ENCODE measurements at regions not wholly inside any gene's neighbourhood (a gene's known extent, or its start where the extent isn't known, plus 50 kb on each side); places are given as distances from the start of the nearest gene placed in this dataset.

GRCh38 chr1:219533280-219533679, 79.6 kb downstream of the ZC3H11B start:
- Histone ChIP-seq H3K9me3 (ENCODE audit: insufficient read depth, low read length, severe bottlenecking) (no peaks in the 10 kb centered on the region), H2AFZ (ENCODE audit: low read depth, low read length) (no peak overlapping the region), H3K27me3 (ENCODE audit: insufficient read depth, low read length, poor library complexity) (no peaks in the 10 kb centered on the region), H3K4me2 (ENCODE audit: insufficient read depth, low read length) (no peak overlapping the region), H3K4me1 (ENCODE audit: insufficient read depth, low read length) (no peaks in the 10 kb centered on the region), H3K79me2 (ENCODE audit: insufficient read depth, low read length) (no peaks in the 10 kb centered on the region), H3K36me3 (ENCODE audit: insufficient read depth, low read length) (no peaks in the 10 kb centered on the region), H3K4me3 (ENCODE audit: low read depth in 1 of 2, low read length in 2 of 2) (no peak overlapping the region), H4K20me1 (ENCODE audit: insufficient read depth, low read length) (no peaks in the 10 kb centered on the region), H3K9ac (ENCODE audit: low read depth, low read length) (no peak overlapping the region), H3K27ac (ENCODE audit: low read length) (no peak overlapping the region)
- TF ChIP-seq, protein P1, sequence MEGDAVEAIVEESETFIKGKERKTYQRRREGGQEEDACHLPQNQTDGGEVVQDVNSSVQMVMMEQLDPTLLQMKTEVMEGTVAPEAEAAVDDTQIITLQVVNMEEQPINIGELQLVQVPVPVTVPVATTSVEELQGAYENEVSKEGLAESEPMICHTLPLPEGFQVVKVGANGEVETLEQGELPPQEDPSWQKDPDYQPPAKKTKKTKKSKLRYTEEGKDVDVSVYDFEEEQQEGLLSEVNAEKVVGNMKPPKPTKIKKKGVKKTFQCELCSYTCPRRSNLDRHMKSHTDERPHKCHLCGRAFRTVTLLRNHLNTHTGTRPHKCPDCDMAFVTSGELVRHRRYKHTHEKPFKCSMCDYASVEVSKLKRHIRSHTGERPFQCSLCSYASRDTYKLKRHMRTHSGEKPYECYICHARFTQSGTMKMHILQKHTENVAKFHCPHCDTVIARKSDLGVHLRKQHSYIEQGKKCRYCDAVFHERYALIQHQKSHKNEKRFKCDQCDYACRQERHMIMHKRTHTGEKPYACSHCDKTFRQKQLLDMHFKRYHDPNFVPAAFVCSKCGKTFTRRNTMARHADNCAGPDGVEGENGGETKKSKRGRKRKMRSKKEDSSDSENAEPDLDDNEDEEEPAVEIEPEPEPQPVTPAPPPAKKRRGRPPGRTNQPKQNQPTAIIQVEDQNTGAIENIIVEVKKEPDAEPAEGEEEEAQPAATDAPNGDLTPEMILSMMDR (IDR thresholded peaks at IDR 0.05; ENCODE audit: borderline replicate concordance, extremely low read depth, low read length, poor library complexity, severe bottlenecking), result no peak
- no peak for TF ChIP-seq EZH2 (IDR thresholded peaks at IDR 0.05; ENCODE audit: borderline replicate concordance, low read depth, low read length, severe bottlenecking)
- ATAC-seq (ENCODE audit: insufficient read depth, low read depth) (no peak), DNase-seq (no peak)

- DNase-seq, result no peak
Measured at GRCh38 chr1:219529116-219529515, 83.8 kb downstream of the ZC3H11B start.

GRCh38 chr1:219528633-219529032, 84.3 kb downstream of the ZC3H11B start:
- no peak overlapping the region for H2AFZ ChIP-seq (ENCODE audit: low read depth, low read length)
- H3K4me2 ChIP-seq (ENCODE audit: insufficient read depth, low read length), result no peak overlapping the region
- H3K9me3 ChIP-seq (ENCODE audit: insufficient read depth, low read length, severe bottlenecking), result no peaks in the 10 kb centered on the region
- no peaks in the 10 kb centered on the region for H3K79me2 ChIP-seq (ENCODE audit: insufficient read depth, low read length)
- TF ChIP-seq EZH2 (IDR thresholded peaks at IDR 0.05; ENCODE audit: borderline replicate concordance, low read depth, low read length, severe bottlenecking), result no peak
- TF ChIP-seq, protein P1 (IDR thresholded peaks at IDR 0.05; ENCODE audit: borderline replicate concordance, extremely low read depth, low read length, poor library complexity, severe bottlenecking), result no peak
- no peaks in the 10 kb centered on the region for H3K36me3 ChIP-seq (ENCODE audit: insufficient read depth, low read length)
- no peaks in the 10 kb centered on the region for H3K4me1 ChIP-seq (ENCODE audit: insufficient read depth, low read length)
- no peak overlapping the region for H3K4me3 ChIP-seq (ENCODE audit: low read depth in 1 of 2, low read length in 2 of 2)
- no peak overlapping the region for H3K9ac ChIP-seq (ENCODE audit: low read depth, low read length)
- no peak overlapping the region for H3K27ac ChIP-seq (ENCODE audit: low read length)
- no peak for DNase-seq
- no peak for ATAC-seq (ENCODE audit: insufficient read depth, low read depth)
- H4K20me1 ChIP-seq (ENCODE audit: insufficient read depth, low read length), result no peaks in the 10 kb centered on the region
- H3K27me3 ChIP-seq (ENCODE audit: insufficient read depth, low read length, poor library complexity), result no peaks in the 10 kb centered on the region

More at GRCh38 chr1:219529116-219529515, 83.8 kb downstream of the ZC3H11B start:
- no peak for ATAC-seq (ENCODE audit: insufficient read depth, low read depth)
- Histone ChIP-seq H2AFZ (ENCODE audit: low read depth, low read length) (no peak overlapping the region), H3K9ac (ENCODE audit: low read depth, low read length) (no peak overlapping the region), H3K27me3 (ENCODE audit: insufficient read depth, low read length, poor library complexity) (no peaks in the 10 kb centered on the region), H3K79me2 (ENCODE audit: insufficient read depth, low read length) (no peaks in the 10 kb centered on the region), H3K4me1 (ENCODE audit: insufficient read depth, low read length) (no peaks in the 10 kb centered on the region), H3K4me2 (ENCODE audit: insufficient read depth, low read length) (no peak overlapping the region), H3K27ac (ENCODE audit: low read length) (no peak overlapping the region), H3K36me3 (ENCODE audit: insufficient read depth, low read length) (no peaks in the 10 kb centered on the region), H4K20me1 (ENCODE audit: insufficient read depth, low read length) (no peaks in the 10 kb centered on the region), H3K4me3 (ENCODE audit: low read depth in 1 of 2, low read length in 2 of 2) (no peak overlapping the region), H3K9me3 (ENCODE audit: insufficient read depth, low read length, severe bottlenecking) (no peaks in the 10 kb centered on the region)
- TF ChIP-seq EZH2 (IDR thresholded peaks at IDR 0.05; ENCODE audit: borderline replicate concordance, low read depth, low read length, severe bottlenecking), result no peak
- TF ChIP-seq, protein P1 (IDR thresholded peaks at IDR 0.05; ENCODE audit: borderline replicate concordance, extremely low read depth, low read length, poor library complexity, severe bottlenecking), result no peak

- Histone ChIP-seq H3K4me1 (ENCODE audit: insufficient read depth, low read length) (no peaks in the 10 kb centered on the region), H2AFZ (ENCODE audit: low read depth, low read length) (no peak overlapping the region), H3K9me3 (ENCODE audit: insufficient read depth, low read length, severe bottlenecking) (no peaks in the 10 kb centered on the region), H3K4me3 (ENCODE audit: low read depth in 1 of 2, low read length in 2 of 2) (no peak overlapping the region), H3K9ac (ENCODE audit: low read depth, low read length) (no peak overlapping the region), H4K20me1 (ENCODE audit: insufficient read depth, low read length) (no peaks in the 10 kb centered on the region), H3K4me2 (ENCODE audit: insufficient read depth, low read length) (no peak overlapping the region), H3K27me3 (ENCODE audit: insufficient read depth, low read length, poor library complexity) (no peaks in the 10 kb centered on the region), H3K36me3 (ENCODE audit: insufficient read depth, low read length) (no peaks in the 10 kb centered on the region), H3K27ac (ENCODE audit: low read length) (no peak overlapping the region), H3K79me2 (ENCODE audit: insufficient read depth, low read length) (no peaks in the 10 kb centered on the region)
- DNase-seq (no peak), ATAC-seq (ENCODE audit: insufficient read depth, low read depth) (no peak)
- no peak for TF ChIP-seq EZH2 (IDR thresholded peaks at IDR 0.05; ENCODE audit: borderline replicate concordance, low read depth, low read length, severe bottlenecking)
- TF ChIP-seq, protein P1 (IDR thresholded peaks at IDR 0.05; ENCODE audit: borderline replicate concordance, extremely low read depth, low read length, poor library complexity, severe bottlenecking), result no peak
Measured at GRCh38 chr1:219527994-219528393, 84.9 kb downstream of the ZC3H11B start.

Measured in DND-41 (cell line).